Glomerular visceral epithelial cell (primary cell): ENCODE measurements at regions not wholly inside any gene's neighbourhood (a gene's known extent, or its start where the extent isn't known, plus 50 kb on each side); places are given as distances from the start of the nearest gene placed in this dataset.

Experiments used
- DNase-seq: peaks from one replicate; pipeline ENCODE4 v3.0.0-alpha.2; 2016; ENCODE audit errors: extremely low spot score

GRCh38 chr3:76969996-76970615 is 69.8 kb upstream of the ROBO2 start:
- DNase-seq = no peak

DNA sequence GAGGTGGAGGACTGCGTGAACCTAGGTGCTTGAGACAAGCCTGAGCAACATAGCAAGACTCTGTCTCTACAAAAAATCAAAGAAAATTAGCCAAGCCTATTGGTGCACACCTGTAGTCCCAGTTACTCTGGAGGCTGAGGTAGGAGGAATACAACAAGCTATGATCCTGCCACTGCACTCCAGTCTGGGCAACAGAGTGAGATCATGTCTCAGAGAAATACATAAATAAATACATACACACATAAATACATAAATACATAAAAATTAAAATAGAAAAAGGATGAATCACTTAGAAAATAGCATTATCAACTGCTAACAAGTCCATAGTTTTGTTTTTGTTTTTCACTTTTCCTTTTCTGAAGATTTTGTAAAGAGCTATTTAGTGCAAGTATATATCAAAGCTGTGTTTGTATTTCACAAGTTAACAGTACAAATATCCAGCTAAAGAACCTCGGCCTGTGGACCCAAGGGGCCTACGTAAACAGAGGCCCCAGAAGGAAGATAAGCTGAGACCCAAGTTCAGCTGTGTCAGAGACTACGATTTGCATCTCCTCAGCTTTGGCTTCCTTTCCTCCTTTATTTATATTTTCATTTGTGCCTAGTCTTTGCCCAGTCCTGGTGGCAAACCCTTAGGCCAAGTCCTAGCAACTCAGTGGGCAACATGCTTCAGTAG is 67.1 kb upstream of the ROBO2 start:
- DNase-seq = no peak

DNA sequence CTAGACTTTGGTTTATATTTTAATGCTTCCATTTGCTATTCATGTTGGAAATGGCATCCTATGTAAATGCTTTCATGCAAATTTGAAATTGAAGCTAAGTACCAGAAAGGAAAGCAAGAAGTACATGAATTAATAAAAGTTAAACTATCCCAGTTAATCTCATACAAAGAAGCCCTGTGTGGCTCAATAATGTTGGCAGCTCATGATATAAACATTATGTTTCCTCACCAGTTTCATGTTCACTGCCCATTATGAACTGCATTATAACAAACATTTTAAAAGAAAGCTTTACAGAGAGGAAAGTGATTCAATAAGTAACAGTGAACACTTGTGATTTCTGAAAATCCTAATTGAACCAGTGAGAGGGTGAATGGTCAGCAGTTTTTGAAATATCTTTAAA is 62.9 kb upstream of the ROBO2 start:
- no peak for DNase-seq

DNA sequence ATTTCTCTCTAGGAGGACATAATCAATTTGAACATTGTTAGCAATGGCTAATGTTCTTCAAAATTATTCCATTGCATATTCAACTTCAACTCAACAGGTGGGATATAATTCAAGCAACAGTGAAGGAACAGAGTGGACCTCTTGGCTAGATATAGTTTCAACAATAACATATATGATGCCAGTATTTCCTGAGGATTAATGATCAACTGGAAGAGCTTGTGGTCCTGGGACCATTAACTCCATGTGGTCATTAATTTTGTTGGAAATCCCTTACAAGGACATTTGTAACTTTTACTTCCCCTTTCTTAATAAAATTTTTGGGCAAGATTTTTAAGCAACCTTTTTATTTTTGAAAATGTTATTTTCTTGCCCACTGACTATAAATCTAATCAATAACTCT is 54.3 kb upstream of the ROBO2 start:
- DNase-seq = no peak

DNA sequence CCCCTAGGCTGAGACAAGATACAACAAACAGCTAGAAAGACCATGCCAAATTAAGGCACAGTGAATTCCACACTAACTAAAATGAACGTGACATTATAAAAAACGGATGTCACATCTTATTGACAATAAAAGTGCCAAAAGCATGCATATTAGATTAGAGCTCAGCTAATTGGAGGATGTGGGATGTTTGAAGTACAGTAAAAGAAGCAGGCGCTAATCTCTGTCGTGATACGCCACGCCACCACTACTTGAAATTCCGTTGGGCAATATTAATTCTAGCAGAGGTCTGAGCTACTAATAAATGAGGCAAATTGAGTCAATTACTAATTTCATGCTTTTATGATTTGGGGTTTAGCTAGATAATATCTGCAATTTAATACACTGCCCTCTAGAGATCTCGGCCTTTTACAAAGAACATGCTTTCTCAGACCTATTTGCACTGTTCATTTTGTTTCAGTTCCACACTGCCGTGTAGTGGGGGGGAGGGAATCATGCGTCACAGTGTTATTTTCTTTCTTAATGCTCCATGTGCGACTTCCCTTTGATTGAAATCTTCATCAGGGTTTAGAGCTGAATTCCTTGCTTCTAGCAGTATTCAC is 52.9 kb upstream of the ROBO2 start:
- DNase-seq = no peak
